Colonic mucosa (tissue), 4 donors: ENCODE measurements at regions not wholly inside any gene's neighbourhood (a gene's known extent, or its start where the extent isn't known, plus 50 kb on each side); places are given as distances from the start of the nearest gene placed in this dataset.

Source experiments
- DNase-seq: peaks from one replicate; pipeline ENCODE4 v3.0.0-alpha.2; 2020
- H3K27ac ChIP-seq: fragments of 200-600 bp; one replicate; pipeline ENCODE4 v1.8.0; 2021
- H3K27me3 ChIP-seq: fragments of 200-600 bp; one replicate; pipeline ENCODE4 v1.8.0; 2021
- H3K36me3 ChIP-seq: fragments of 200-600 bp; one replicate; pipeline ENCODE4 v1.8.0; 2021
- H3K4me1 ChIP-seq: fragments of 200-600 bp; one replicate; pipeline ENCODE4 v1.8.0; 2021; ENCODE audit warnings: mild to moderate bottlenecking
- H3K4me3 ChIP-seq: fragments of 200-600 bp; one replicate; pipeline ENCODE4 v1.8.0; 2021
- H3K9ac ChIP-seq, 2 donors: one replicate each; pipeline ENCODE4 v1.7.0; 2013; ENCODE audit warnings: control low read depth in 2 of 2, low read depth in 2 of 2, low read length in 2 of 2
- H3K9me3 ChIP-seq: fragments of 200-600 bp; one replicate; pipeline ENCODE4 v1.8.0; 2021
- intact Hi-C: fragments of 100-400 bp; cut with DNase I; formaldehyde crosslinking; loops from one replicate; pipeline ENCODE4 v1.14.1; 2022
- TF ChIP-seq, protein P1 (sequence below): fragments of 200-600 bp; IDR thresholded peaks from one replicate; pipeline ENCODE4 v1.8.0; 2022; ENCODE audit warnings: antibody characterized with exemption, mild to moderate bottlenecking
- donor health status: healthy.
- donor health status: DM: no; HTN: no; CAD: no.
- donor health status: DM: no; HTN: no; CAD: no.

DNA sequence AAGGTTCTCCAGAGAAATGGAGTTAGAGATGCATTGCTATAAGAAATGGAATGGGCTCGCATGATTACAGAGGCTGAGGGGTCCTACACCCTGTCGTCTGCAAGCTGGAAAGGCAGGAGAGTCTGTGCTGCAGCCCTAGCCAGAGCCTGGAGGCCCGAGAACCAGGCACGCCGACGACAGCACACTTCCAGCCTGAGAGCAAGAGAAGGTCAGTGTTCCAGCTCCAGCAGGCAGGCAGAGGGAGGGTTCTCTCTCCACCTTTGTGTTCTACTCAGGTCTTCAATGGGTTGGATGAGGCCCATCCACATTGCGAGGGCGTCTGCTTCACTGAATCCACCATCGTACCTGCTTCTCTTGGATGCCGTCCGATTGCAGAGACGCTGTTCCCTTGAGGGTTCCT, 177.6 kb upstream of the HDAC4 start:
- intact Hi-C loops = no loop called here
- H3K9me3 ChIP-seq = no peaks in the 10 kb centered on the region
- no peak for DNase-seq
- no peak overlapping the region for H3K9ac ChIP-seq
- H3K36me3 ChIP-seq = no peaks in the 10 kb centered on the region
- no peak overlapping the region for H3K4me3 ChIP-seq
- no peaks in the 10 kb centered on the region for H3K4me1 ChIP-seq
- no peak overlapping the region for H3K27ac ChIP-seq
- TF ChIP-seq, protein P1, sequence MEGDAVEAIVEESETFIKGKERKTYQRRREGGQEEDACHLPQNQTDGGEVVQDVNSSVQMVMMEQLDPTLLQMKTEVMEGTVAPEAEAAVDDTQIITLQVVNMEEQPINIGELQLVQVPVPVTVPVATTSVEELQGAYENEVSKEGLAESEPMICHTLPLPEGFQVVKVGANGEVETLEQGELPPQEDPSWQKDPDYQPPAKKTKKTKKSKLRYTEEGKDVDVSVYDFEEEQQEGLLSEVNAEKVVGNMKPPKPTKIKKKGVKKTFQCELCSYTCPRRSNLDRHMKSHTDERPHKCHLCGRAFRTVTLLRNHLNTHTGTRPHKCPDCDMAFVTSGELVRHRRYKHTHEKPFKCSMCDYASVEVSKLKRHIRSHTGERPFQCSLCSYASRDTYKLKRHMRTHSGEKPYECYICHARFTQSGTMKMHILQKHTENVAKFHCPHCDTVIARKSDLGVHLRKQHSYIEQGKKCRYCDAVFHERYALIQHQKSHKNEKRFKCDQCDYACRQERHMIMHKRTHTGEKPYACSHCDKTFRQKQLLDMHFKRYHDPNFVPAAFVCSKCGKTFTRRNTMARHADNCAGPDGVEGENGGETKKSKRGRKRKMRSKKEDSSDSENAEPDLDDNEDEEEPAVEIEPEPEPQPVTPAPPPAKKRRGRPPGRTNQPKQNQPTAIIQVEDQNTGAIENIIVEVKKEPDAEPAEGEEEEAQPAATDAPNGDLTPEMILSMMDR = no peak
- H3K27me3 ChIP-seq = no peaks in the 10 kb centered on the region

DNA sequence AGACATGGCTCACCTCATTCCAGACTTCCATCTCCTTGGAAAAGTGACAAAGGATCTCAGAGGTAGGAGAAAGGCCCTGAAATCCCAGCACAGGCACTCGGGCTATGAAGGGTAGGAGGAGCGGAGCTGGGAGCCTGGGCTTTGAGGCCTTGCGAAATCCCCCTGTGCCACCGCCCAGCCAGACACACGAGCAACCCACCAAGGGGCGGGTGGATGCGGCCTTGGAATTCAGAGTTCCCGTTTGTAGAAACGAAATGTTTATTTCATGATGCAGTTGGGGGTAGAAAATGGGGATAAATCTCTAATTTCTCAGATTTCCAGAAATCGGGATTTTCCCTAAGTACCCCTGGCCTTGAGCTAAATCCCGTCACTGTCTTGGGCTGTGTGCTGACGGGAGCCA, 177.1 kb upstream of the HDAC4 start:
- Histone ChIP-seq H3K9ac (no peak overlapping the region), H3K27ac (no peak overlapping the region), H3K9me3 (no peaks in the 10 kb centered on the region), H3K27me3 (no peaks in the 10 kb centered on the region), H3K4me1 (no peaks in the 10 kb centered on the region), H3K36me3 (no peaks in the 10 kb centered on the region), H3K4me3 (no peak overlapping the region)
- intact Hi-C loops = no loop called here
- no peak for DNase-seq
- TF ChIP-seq, protein P1 = no peak

DNA sequence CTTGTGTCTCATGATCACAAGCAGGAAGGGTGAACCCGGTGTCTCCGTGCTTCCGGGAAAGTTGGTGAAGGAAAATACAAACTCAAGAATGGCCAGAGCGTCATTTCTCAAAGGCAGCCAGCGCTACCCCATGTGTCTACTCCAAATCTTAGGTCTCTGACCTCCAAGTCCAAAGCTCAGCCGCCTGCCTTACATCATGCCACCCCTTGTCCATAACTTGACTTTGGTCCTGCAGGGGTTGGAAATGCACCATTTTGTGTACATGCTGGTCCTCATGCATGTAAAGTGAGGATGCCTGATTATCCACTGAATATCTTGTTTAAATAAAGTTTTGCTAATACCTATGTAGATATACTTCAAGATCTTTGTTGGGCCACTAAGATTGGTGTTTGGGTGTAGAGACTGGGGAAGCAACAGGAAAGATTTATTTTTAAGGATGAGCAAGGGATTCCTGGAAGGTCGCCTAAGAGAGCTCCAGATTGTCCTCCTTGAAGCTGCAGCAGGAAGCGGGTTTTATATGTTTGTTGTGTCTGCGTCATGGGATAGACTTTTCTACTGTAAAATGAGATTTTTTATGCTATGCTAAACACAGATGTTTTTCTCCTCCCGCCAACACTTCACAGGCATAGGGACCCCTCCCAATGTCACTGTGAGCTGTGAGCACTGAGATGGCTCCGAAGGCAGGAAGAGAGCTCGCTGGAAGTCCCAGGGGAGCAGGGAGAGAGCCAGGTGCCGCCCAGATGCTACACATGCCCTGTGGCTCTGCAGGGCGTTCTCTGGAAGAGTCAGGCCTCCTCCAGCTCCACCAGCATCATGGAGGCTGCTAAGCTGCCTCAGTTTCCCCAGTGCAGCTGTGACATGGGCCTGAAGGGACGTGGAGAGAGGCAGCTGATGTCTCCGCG, 176.2 kb upstream of the HDAC4 start:
- Histone ChIP-seq H3K27me3 (no peaks in the 10 kb centered on the region), H3K27ac (no peak overlapping the region), H3K4me3 (no peak overlapping the region), H3K9me3 (no peaks in the 10 kb centered on the region), H3K36me3 (no peaks in the 10 kb centered on the region), H3K4me1 (no peaks in the 10 kb centered on the region), H3K9ac (no peak overlapping the region)
- DNase-seq = no peak
- intact Hi-C loops = no loop called here
- TF ChIP-seq, protein P1 = no peak

DNA sequence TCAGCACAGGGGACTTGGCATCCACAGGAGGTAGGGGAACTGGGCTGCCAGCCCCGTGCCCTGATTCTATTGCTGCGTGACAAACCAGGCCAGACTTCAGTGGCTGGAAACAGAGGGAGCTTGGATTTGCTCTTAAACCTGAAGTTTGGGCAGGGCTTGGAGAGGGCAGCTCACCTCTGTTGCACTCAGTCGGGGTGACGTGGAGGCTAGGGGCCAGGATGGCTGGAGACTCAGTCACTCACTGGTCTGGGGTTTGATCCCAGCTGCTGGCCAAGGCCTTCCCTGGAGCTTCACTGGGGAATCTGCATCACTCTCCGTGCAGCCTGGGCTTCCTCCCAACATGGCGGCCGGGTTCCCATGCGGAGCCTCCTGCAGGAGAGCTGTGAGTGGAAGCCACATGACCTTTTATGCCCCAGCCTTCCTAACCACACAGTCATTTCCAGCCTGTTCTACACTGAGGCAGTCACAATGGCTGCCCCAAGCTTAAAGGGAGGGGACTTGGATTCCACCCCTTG, 175.2 kb upstream of the HDAC4 start:
- H3K9me3 ChIP-seq = no peaks in the 10 kb centered on the region
- intact Hi-C loops = no loop called here
- H3K36me3 ChIP-seq = no peaks in the 10 kb centered on the region
- no peaks in the 10 kb centered on the region for H3K27me3 ChIP-seq
- H3K4me3 ChIP-seq = no peak overlapping the region
- DNase-seq = no peak
- H3K4me1 ChIP-seq = no peaks in the 10 kb centered on the region
- no peak overlapping the region for H3K27ac ChIP-seq
- TF ChIP-seq, protein P1 = no peak
- no peak overlapping the region for H3K9ac ChIP-seq

DNA sequence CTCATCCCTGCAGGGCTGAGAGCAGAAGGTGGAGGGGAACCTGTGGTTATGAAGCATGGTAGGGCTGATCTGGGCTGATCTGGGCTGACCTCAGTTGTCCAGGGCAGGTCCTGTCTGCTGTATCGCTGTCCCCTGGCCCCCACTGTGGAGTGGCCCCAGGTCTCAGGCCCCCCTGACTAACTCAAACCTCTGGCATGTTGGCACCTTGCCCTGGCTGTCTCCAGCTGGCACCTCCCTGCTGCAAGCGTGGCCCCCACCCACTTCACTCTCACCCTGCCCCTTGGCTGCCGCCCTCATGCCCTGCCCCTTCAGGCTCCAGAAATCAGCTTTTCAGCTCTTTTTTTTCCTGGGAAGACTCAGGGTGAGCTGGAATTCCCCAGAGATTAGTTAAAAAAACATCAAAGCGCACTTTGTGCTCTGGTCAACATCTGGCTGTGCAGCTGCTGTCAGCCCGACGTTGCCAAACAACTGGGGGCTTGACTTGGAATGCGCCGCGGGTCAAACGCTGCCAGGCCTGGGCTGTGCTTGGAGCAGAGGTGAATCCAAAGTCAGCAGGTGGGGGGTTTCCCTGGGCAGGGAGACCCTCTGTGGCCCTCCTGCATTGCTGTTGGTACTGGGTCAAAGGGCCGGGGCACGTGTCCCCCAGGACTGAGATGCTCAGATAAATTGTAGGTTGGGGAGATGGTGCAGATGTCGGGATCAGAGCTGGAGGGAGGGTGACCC, 173.8 kb upstream of the HDAC4 start:
- no peak for DNase-seq
- TF ChIP-seq, protein P1 = no peak

More for the DNA sequence above, 173.8 kb upstream of the HDAC4 start:
- intact Hi-C loops = no loop called here
- Histone ChIP-seq H3K9me3 (no peaks in the 10 kb centered on the region), H3K9ac (no peak overlapping the region), H3K27me3 (no peaks in the 10 kb centered on the region), H3K36me3 (no peaks in the 10 kb centered on the region), H3K4me3 (no peak overlapping the region), H3K4me1 (no peaks in the 10 kb centered on the region), H3K27ac (no peak overlapping the region)
